GM18870 (cell line): ENCODE measurements at regions not wholly inside any gene's neighbourhood (a gene's known extent, or its start where the extent isn't known, plus 50 kb on each side); places are given as distances from the start of the nearest gene placed in this dataset.

ENCODE experiments used
- ATAC-seq: cut with Tn5 transposase; IDR thresholded peaks from one replicate; pipeline ENCODE4 v1.9.1; 2021; ENCODE audit warnings: moderate library complexity; ENCODE audit not compliant: unreplicated experiment

DNA sequence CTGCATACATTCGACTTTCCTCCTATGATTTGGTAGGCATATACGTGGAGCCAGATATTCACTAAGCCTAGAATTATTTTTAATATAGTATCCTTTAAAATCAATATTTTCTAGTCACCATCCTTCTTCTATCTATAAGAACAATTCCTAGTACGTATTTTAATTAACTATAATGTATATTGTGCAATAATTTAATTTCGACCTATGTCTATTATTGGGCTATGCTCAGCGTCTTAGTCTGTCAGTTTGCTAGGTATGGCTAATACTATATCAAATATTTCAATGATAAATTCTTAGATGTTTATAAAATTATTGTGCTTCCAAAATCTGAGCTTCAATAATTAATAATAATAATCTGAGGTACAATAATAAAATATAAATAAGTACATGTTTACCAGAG, 705.3 kb downstream of the PRELID2 start:
- ATAC-seq: no peak

DNA sequence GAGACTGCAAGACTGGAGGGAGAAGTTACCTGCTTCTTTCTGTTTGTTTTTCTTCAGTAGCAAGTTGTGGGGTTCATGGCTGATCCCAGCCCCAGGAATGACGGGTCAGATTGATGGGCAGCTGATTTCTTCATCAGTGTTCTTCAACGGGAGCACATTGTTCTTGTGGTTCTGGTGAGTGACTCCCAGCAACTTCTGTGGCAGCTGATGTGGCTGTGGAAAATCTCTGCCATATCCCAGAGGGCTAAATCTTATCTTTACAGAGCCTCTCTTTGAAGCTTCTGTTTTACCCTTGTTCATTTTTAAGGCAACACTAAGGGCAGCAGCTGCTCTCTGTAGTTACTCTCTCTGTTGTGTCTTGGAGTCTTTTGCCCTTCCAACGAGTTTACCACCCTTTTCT, 710.3 kb downstream of the PRELID2 start:
- ATAC-seq: no peak

DNA sequence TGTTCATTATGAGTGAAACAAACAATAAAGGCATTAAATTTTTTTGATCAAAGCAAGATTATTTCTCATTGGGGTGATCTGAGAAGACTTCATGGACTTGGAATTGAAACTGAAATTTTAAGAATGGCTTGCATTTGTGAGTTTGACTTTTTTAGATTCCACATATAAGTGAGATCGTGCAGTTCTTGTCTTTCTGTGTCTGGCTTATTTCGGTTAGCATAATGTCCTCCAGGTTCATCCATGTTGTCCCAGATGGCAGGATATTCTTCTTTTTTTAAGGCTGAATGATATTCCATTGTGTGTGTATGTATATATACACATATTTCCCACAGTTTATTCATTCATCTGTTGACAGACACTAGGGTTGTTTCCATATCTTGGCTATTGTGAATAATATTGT, 716.5 kb downstream of the PRELID2 start:
- no peak for ATAC-seq

DNA sequence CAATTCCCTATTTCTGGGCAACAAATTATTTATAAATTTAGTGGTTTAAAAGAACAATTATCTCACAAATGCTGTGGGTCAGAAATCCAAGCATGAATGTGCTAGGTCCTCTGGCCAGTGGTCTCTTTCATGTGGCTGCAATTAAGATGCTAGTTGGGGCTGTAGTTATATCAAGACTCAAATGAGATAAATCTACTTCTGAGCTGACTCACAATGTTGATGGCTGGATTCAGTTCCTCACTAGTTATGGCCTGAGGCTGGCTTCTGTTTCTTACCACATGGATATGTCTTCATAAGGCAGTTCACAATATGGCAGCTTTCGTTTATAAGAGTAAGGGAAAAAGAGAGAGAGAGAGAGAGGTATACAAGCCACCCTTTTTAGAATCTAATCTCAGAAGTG, 717.0 kb downstream of the PRELID2 start:
- ATAC-seq: no peak

DNA sequence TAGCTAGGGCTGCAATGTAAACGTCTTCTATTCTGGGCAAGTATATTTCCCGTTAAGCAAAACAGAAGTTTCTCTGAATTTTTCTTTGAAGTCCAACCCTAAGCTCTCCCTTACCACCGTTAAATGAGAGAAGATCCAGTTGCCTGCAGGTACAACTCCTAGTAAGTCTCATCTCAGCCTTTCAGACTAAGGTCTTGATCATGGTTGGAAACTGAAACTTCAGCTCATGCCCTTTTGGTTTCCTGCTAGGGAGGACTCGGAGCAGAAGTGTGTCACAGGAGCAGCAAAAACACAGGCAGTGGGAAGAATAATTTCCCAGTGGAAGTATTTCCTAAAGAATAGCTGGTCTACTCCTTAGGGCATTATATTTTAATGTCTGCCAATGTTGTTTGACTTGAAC, 717.9 kb downstream of the PRELID2 start:
- ATAC-seq: no peak

DNA sequence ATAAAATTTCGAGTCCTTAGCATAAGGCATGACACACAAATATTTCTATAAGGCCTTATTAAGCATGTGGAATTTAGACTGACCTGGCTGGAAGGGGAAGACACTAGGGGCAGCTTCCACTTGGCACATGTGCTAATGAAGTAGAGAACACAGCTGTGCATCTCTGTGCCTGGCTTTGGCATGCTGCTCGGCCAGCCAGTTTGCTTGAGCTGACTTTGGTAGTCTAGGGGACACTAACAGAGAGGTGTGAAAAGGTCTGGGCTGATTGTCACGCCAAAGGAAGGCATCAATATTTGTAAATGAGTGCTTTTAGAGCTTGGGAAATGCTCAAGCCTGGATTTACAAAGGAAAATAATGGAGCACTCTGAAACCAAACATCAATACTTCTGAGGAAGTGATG, 723.7 kb downstream of the PRELID2 start:
- no peak for ATAC-seq

DNA sequence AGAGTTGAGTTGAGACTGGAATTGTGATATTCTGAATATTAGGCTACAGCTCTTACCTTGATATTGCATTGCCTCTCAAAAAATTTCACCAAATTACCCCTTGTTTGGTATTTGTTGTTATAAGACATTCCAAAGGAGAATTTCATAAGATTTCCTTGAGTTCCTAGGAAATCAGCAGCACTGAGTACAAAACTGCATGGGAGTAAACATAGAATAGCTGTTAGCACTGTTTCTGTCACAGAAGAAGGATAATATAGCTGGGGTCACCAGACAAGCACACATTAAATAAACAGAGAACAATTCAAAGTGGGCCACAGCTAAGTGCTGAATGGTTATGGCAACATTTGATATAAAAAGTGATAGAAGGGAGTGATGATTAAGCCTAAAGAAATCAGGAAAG, 724.3 kb downstream of the PRELID2 start:
- no peak for ATAC-seq

DNA sequence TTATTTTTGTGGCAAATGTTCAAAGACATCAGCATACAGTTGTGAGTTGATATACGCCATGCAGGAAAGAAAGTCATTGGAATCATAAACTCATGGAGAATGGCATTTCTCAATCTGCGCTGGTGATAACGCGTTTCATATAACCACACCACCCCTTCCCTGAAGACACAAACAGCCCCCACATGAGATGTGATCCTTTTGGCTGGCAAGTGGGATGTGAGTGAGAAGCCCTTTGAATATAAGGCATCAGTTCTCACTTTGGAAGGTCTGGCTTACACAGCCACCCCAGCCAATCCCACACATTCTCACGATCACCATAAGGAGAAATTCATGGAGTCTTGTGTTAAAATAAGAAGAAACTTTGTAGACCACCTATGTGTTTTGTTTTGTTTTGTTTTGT, 725.0 kb downstream of the PRELID2 start:
- no peak for ATAC-seq

DNA sequence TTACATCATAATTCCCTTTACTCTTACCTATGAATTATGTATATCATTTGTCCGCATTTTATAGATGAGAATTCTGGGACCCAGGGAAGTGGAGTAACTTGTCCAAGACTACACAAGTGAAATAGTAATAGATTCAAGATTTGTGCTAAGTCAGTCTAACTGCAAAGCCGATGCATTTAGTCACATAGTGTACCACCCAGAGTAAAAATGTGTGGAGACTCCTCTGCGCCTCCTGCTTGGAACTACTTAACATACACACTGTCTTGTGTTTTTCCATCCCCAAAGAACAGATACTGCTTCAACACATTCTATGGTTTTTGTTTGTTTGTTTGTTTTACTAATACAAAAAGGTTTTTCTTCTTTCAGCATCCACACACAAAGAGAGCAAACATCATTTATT, 729.8 kb downstream of the PRELID2 start:
- ATAC-seq: no peak

DNA sequence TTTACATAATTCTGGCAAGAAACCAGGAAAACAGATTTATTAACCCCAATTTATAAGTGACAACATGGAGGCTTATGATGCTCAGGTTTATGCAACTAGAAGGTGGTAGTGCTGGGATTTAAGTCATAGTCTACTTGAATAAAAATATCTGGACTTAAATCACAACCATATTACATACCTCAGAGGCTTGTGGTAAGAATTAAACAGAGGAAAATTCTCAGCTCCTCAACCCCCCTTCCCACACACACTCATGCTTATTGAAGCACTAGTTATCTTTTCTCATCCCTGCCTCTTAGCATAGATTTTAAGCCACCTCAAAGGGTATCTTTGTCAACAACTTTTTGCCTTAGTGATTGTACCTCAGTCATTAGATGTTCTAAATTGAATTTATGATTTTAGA, 731.0 kb downstream of the PRELID2 start:
- ATAC-seq: no peak

DNA sequence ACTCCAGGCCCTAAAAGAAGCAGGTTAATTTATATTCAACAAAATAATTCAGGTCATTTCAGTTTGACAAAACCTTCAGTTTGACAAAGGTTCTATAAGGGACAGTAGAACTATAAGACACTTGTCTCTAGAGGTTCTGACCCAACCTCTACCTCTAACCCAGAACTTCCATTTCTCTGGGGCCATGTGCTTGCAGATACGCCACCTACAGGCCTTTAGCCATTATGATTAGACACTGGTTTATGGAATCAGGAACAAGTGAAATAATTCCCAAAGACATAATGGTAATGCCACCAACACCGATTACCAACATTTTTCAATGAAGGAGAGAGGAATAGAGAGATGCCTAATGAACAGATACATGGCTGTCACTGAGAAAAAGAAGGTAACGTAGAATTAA, 733.9 kb downstream of the PRELID2 start:
- ATAC-seq: no peak

DNA sequence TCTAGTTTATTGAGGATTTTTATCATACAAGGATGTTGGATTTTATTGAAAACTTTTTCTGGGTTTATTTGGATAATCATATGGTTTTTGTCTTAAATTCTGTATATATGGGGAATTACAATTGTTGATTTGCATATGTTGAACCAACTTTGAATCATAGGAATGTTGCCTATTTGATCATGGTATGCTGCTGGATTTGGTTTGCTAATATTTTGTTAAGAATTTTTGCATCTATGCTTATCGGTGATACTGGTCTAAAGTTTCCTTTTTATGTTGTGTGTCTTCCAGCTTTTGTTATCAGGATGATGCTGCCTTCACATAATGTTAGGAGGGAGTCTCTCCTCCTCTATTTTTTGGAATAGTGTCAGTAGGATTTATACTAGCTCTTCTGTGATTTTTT, 745.0 kb downstream of the PRELID2 start:
- ATAC-seq: no peak

DNA sequence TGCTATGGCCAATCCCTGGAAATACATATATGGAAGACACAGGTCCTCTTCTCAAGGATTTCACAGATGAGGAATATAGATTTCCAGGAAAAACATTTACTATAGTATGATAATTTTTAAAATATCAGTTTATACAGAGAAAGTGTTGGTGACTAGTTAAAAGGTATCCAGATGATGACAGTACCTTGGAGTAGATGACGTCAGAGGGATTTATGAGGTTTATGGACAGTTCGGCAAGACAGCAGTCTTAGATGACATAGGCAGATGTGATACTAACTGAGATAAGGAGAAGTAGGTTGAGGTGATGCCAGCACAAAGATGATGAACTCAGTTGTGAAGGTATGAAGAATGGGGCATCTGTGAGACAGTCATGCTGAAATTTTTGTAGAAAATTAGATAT, 750.3 kb downstream of the PRELID2 start:
- ATAC-seq: no peak

DNA sequence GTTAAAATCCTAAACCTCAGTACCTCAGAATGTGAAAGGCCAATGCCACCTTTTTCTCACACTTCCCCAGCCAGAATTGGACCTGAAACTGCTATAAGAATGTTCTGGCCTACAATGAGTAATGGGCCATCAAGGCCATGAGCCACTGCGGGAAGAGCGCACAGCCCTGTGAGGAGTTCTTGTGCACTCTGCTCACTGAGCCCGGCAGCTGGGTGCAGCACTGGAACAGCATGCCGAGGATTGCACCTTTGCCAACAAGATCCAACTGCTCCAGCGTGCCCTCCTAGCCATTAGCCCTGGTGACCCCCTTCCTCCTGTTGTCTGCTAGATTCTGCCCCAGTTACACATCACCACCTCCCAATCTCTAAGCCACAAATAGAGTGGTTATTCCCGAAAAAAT, 758.1 kb downstream of the PRELID2 start:
- no peak for ATAC-seq

DNA sequence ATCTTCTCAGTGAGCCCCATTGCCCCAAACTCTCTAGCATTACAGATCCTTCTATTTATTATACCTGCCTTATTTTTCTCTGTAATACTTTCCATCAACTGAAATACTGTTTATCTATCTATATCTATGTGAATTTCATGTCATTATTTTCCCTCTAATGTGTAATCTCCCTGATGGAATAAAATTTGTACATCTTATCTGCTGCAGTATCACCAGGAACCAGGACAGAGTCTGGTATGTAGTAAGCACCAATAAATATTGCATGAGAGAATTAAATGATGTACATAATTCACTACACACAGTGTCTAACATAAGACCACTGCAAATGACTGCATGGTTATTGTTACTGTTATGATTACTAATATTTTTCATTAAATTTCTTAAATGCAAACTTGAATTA, 759.1 kb downstream of the PRELID2 start:
- no peak for ATAC-seq

DNA sequence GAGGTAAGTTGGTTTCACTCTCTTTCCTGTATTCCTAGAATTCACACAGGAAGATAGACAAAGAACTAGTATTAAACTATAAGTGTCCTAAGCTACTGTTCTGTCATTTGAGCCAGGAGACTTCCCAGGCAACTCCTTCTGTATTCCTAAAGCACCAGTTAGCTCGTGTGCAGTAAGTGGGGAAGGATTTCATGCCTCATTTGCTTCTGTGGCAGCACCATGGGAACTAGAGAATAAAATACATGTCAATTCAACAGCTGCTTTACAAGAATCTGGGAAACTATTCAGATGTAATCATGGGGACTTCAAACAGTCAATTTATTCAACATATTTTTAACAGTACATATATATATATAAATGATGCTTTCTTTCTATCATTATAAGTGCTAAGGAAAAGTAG, 762.3 kb downstream of the PRELID2 start:
- ATAC-seq: no peak

DNA sequence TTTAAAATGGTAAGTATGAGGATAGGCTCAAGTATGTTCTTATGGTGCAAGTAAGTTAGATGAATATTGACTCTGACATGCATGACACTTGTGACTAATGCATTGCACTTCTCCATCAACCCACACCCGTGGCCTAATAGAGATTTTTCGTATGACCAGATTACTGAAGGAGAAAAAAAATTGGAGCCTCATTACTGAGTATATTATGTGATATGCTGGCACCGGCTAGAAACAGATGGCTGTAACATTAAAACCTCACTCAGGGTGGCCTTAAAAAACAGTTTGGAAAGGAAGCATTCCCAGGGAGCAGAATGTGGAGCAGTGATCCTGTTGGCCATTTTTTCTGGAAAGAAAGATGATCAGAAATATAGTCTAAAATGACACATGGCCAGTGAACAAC, 766.4 kb downstream of the PRELID2 start:
- ATAC-seq: no peak

DNA sequence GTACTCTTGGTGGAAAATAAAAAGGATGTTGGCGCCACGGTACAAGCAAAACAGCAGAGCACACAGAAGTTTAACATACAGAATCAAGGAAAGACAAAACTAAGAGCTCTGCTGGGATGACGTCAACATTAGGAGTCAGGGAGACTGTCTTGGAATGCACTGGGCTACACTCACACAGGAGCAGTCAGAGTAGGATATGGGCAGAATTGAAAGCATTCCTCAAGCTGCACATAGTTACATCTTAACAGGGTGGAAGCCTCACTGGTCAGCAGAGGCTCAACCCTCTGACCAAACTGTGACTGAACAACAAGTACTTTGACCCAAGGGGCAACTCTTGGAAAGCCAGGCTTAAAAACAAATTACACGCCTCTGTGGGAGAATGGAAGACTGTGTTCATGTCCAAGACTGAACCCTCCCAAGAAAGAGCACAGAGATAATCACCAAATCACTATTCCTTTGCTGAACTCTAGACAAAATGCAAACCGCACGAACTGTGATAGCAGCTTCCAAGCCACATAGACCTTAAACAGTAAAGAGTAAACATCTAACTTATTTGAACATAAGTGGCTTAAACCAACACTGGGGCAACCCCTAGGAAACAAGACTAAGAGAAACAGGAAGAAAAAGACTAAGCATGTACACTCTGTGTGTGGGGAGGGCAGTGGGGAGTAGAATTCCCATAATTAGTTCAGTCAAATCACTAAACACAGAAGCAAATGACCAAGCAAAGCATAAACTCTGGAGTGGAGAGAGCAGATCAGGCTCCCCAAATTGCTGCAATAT, 772.7 kb downstream of the PRELID2 start:
- ATAC-seq: no peak

DNA sequence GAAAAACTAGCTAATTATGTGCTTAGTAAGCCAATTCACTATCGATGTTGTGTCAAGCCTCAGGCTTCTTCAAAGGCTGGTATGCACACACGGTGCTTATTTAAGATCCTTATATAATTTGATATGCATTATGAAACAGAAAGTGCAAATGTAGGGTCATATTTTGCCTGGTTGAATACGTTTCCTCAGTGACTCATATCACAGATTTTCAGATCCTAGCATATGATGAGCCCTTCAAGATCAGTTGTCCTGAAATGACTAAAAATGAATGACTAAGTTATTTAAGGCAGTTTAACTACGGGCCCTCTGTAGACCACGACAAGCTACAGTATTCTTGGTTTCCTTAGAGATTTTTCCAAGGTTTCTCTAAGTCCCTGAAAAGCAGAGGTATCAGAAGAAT, 778.3 kb downstream of the PRELID2 start:
- peak; percentile 100 for ATAC-seq

DNA sequence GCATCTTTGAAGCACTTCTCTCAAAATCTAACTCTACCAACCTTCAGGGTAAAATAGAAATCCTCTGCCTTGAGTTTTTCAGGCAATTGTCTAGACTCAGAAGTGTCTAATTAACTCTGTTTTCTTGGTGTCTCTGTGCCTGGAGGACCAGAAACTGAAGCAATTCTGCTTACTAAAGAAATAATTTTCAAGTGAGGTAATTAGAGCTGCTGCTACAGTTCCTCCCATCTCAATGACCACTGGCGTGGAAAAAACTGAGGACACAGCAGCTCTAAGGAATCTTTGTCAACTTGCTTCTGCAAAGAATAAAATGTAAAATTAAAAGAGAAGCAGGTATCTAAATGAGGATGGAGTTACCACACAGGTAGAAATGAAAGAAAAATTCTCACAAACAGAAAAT, 785.0 kb downstream of the PRELID2 start:
- ATAC-seq: no peak

DNA sequence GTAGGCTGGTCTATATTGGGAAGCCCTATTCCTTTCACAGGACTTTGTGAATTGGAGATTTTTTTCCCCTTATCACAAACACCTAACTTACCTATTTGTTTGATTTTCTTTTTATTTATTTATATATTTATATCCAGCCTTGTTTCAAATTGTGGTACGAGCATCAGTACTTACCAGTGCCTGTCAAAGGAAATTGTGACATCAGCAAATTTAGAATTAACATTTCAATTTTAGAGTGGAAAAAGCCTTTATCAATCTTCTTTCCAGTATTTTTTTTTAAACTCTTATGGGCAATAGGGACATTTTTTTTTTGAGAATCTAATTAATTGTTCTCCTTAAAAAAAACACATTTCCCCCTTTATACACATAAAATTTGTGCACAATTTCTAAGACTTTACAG, 790.2 kb downstream of the PRELID2 start:
- no peak for ATAC-seq

DNA sequence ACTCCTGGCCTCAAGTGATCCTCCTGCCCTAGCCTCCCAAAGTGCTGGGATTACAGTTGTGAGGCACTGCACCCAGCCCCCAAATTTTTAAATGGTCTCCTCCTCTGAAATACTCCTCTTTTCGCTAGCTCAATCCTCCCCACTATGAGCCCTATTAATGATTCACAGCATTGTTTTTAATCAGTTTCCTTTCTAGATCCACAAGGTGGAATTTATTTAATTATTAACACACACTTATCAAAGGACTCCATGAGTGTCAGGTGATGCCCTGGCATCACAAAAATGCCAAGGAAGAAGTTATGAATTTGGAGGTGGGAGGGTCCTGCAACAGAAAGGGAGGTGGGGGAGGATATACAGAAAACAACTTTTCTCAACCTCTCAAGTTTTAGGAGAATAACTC, 806.5 kb downstream of the PRELID2 start:
- no peak for ATAC-seq

DNA sequence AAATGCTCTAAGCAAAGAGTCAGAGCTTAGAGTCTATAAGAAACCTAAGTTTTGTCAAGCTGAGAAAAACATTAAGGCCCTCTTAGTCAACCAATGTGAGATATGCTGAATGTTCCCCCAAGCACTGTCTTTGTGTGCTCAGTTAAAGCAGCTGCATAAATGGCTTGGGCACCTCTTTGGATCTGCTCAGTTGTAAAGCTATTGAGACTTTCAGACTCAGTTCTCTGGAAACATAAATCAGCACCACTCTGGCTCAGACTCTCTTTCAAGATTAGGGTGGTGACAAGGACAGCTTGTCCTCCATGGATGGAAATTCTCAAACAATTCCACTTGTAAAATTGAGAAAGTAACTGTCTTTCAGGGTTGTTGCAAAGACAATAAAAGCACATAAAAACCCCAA, 807.9 kb downstream of the PRELID2 start:
- no peak for ATAC-seq
